Panc1 (cell line): ENCODE measurements at regions not wholly inside any gene's neighbourhood (a gene's known extent, or its start where the extent isn't known, plus 50 kb on each side); places are given as distances from the start of the nearest gene placed in this dataset.

ENCODE experiments used
- ATAC-seq: fragments of 200-7000 bp; cut with Tn5 transposase; 2 replicates; pipeline ENCODE4 v1.9.1; 2020; ENCODE audit warnings: mild to moderate bottlenecking, moderate library complexity
- BruUV-seq: library from RNA; stranded (reverse); fragments of 400-500 nt; replicated peaks from 2 replicates; lab custom pipeline; 2021; lab: Mats Ljungman, UMichigan
- CTCF ChIA-PET: fragments of 300-600 bp; sonication (Branson Sonifier 250); formaldehyde crosslinking; loops from one replicate; lab custom pipeline; 2022; ENCODE audit warnings: antibody characterized with exemption; lab: Charles Lee
- POLR2A ChIA-PET: fragments of 300-600 bp; sonication (Branson Sonifier 250); formaldehyde crosslinking; loops from one replicate; lab custom pipeline; 2022; ENCODE audit warnings: antibody characterized with exemption; lab: Charles Lee
- DNase-seq: peaks from one replicate; pipeline ENCODE4 v3.0.0-alpha.2; 2010; ENCODE audit warnings: low read depth, low spot score
- H3K27ac ChIP-seq: 2 replicates; pipeline ENCODE4 v1.5.1; 2011; ENCODE audit warnings: mild to moderate bottlenecking, low read length, inconsistent platforms
- H3K27me3 ChIP-seq: fragments of 200-500 bp; sonication (Bioruptor generic); 2 replicates; pipeline ENCODE4 v1.6.0; 2014; ENCODE audit warnings: low read length, inconsistent platforms; ENCODE audit not compliant: control insufficient read depth, insufficient read depth
- H3K36me3 ChIP-seq: fragments of 200-500 bp; sonication (Bioruptor generic); 2 replicates; pipeline ENCODE4 v1.5.1; 2014; ENCODE audit warnings: inconsistent platforms, mild to moderate bottlenecking, low read length, moderate library complexity; ENCODE audit not compliant: control insufficient read depth, insufficient read depth
- H3K4me1 ChIP-seq: 2 replicates; pipeline ENCODE4 v1.5.1; 2011; ENCODE audit warnings: inconsistent platforms, mild to moderate bottlenecking, low read length, moderate library complexity; ENCODE audit not compliant: control insufficient read depth, insufficient read depth
- H3K4me3 ChIP-seq, 2 experiments: 2 replicates each; pipeline ENCODE4 v1.5.1; 2011 to 2012; ENCODE audit warnings: low read depth in 2 of 2, low read length in 2 of 2, mild to moderate bottlenecking in 2 of 2, inconsistent platforms in 1 of 2, moderate library complexity in 1 of 2
- H3K9me3 ChIP-seq: fragments of 200-500 bp; sonication (Bioruptor generic); 2 replicates; pipeline ENCODE4 v1.5.1; 2014; ENCODE audit warnings: low read depth, mild to moderate bottlenecking, inconsistent platforms, low read length, moderate library complexity; ENCODE audit not compliant: control insufficient read depth, insufficient read depth
- CTCF ChIP-seq: fragments of 450-650 bp; IDR thresholded peaks from 2 replicates; pipeline ENCODE4 v1.5.1; 2017; ENCODE audit warnings: mild to moderate bottlenecking
- POLR2AphosphoS5 ChIP-seq: IDR thresholded peaks from 2 replicates; pipeline ENCODE4 v1.6.1; 2012; ENCODE audit warnings: mild to moderate bottlenecking, low read depth, low read length, moderate library complexity
- REST ChIP-seq, 2 experiments: IDR thresholded peaks; 2 replicates each; pipeline ENCODE4 v1.6.1; 2011 to 2012; ENCODE audit warnings: low read depth in 2 of 2, control low read depth in 1 of 2, low read length in 1 of 2, mild to moderate bottlenecking in 1 of 2, moderate library complexity in 1 of 2; ENCODE audit not compliant: insufficient read depth in 1 of 2
- SIN3A ChIP-seq: IDR thresholded peaks from 2 replicates; pipeline ENCODE4 v1.6.1; 2012; ENCODE audit warnings: low read depth, mild to moderate bottlenecking, low read length, moderate library complexity, borderline replicate concordance; ENCODE audit not compliant: insufficient read depth
- TCF7L2 ChIP-seq: IDR thresholded peaks from 2 replicates; pipeline ENCODE4 v1.6.1; 2011; ENCODE audit warnings: mild to moderate bottlenecking, low read depth, low read length, inconsistent platforms
- in situ Hi-C: cut with HindIII; loops from 2 replicates; pipeline ENCODE4 v1.10.0; 2016; ENCODE audit warnings: low sequenced_read_pairs, low pct_unique_long_range_greater_than_20kb
- intact Hi-C: fragments of 100-400 bp; cut with micrococcal nuclease; formaldehyde crosslinking; loops from one replicate; pipeline ENCODE4 v1.10.0; 2022; ENCODE audit not compliant: unreplicated experiment

- Histone ChIP-seq H3K27ac (no peak overlapping the region), H3K36me3 (no peaks in the 10 kb centered on the region), H3K4me1 (no peaks in the 10 kb centered on the region), H3K4me3 (no peak overlapping the region), H3K27me3 (no peaks in the 10 kb centered on the region; the same call in 1 of the 2 replicates), H3K9me3 (no peaks in the 10 kb centered on the region)
- ChIA-PET POLR2A (no interaction called here), CTCF (interaction anchor here (0.6 kb wide), 1 partner anchor 14 kb away, joined by 7 read pairs; no protein-coding TSS in a partner anchor)
- no peak for DNase-seq
- no TSS peak for BruUV-seq
- ATAC-seq, result no peak
- no peak for TF ChIP-seq SIN3A
- no peak for TF ChIP-seq POLR2AphosphoS5
- TF ChIP-seq REST (IDR thresholded peaks at IDR 0.05; ENCODE audit: insufficient read depth in 1 of 2, low read depth in 2 of 2, low read length in 1 of 2), result no peak
- no peak for TF ChIP-seq TCF7L2
- no peak for TF ChIP-seq CTCF
- in situ Hi-C loops (no loop called here), intact Hi-C loops (no loop called here)
Measured at GRCh38 chr9:113646946-113647914, 183.7 kb downstream of the RGS3 start.

- no peaks in the 10 kb centered on the region for H3K4me1 ChIP-seq
- TF ChIP-seq CTCF, result no peak
- TF ChIP-seq SIN3A, result no peak
- no peak for TF ChIP-seq POLR2AphosphoS5
- no peak overlapping the region for H3K27ac ChIP-seq
- H3K36me3 ChIP-seq, result no peaks in the 10 kb centered on the region
- in situ Hi-C loops (no loop called here), intact Hi-C loops (no loop called here)
- no peaks in the 10 kb centered on the region; the same call in 1 of the 2 replicates for H3K27me3 ChIP-seq
- ATAC-seq (no peak), DNase-seq (no peak)
- POLR2A ChIA-PET, result no interaction called here
- no TSS peak for BruUV-seq
- no peak overlapping the region for H3K4me3 ChIP-seq
- CTCF ChIA-PET, result no interaction called here
- H3K9me3 ChIP-seq, result no peaks in the 10 kb centered on the region
Measured at GRCh38 chr9:113648048-113648447, 184.5 kb downstream of the RGS3 start.
